ENCODE measurements at regions not wholly inside any gene's neighbourhood (a gene's known extent, or its start where the extent isn't known, plus 50 kb on each side); places are given as distances from the start of the nearest gene placed in this dataset.

GRCh38 chr11:111019871-111020670, 225.5 kb upstream of the POU2AF2 start:
- DNase-seq: no peak

GRCh38 chr11:111019451-111019850, 226.1 kb upstream of the POU2AF2 start:
- no peak for DNase-seq

GRCh38 chr11:111018566-111018965, 227.0 kb upstream of the POU2AF2 start:
- DNase-seq: no peak

GRCh38 chr11:111012491-111012890, 233.0 kb upstream of the POU2AF2 start:
- DNase-seq: no peak

- DNase-seq: no peak
Observed at GRCh38 chr11:111011275-111011594, 234.3 kb upstream of the POU2AF2 start.

GRCh38 chr11:111010391-111011274, 234.9 kb upstream of the POU2AF2 start:
- no peak for DNase-seq

- DNase-seq: no peak
Observed at GRCh38 chr11:111006227-111006626, 239.3 kb upstream of the POU2AF2 start.

GRCh38 chr11:111001986-111002611, 243.4 kb upstream of the POU2AF2 start:
- DNase-seq: no peak

GRCh38 chr11:111001081-111001430, 244.5 kb upstream of the POU2AF2 start:
- DNase-seq: no peak

- no peak for DNase-seq
Observed at GRCh38 chr11:111000400-111001080, 245.0 kb upstream of the POU2AF2 start.

- DNase-seq: no peak
Observed at GRCh38 chr11:110992481-110992880, 253.0 kb upstream of the POU2AF2 start.

GRCh38 chr11:110991661-110992355, 253.7 kb upstream of the POU2AF2 start:
- no peak for DNase-seq

- DNase-seq: no peak
Observed at GRCh38 chr11:110990311-110990710, 255.2 kb upstream of the POU2AF2 start.

GRCh38 chr11:110989428-110990133, 255.9 kb upstream of the POU2AF2 start:
- DNase-seq: no peak

- no peak for DNase-seq
Observed at GRCh38 chr11:110988671-110989070, 256.9 kb upstream of the POU2AF2 start.

GRCh38 chr11:110986016-110986415, 259.5 kb upstream of the POU2AF2 start:
- no peak for DNase-seq

- no peak for DNase-seq
Observed at GRCh38 chr11:110985547-110985946, 260.0 kb upstream of the POU2AF2 start.

GRCh38 chr11:110984693-110985092, 260.8 kb upstream of the POU2AF2 start:
- DNase-seq: no peak

GRCh38 chr11:110984147-110984546, 261.4 kb upstream of the POU2AF2 start:
- DNase-seq: no peak

- DNase-seq: no peak
Observed at GRCh38 chr11:110982214-110982613, 263.3 kb upstream of the POU2AF2 start.

GRCh38 chr11:110979696-110980095, 265.8 kb upstream of the POU2AF2 start:
- DNase-seq: no peak

- no peak for DNase-seq
Observed at GRCh38 chr11:110977661-110978060, 265.4 kb upstream of the ARHGAP20 start.

Measured in GF-D8 (cell line).